HG03066 (cell line): ENCODE measurements at regions not wholly inside any gene's neighbourhood (a gene's known extent, or its start where the extent isn't known, plus 50 kb on each side); places are given as distances from the start of the nearest gene placed in this dataset.
"Not testable (repeated sequence)": the region's sequence is repeated elsewhere in the genome, so short reads cannot be mapped to it uniquely, and the experiment has no call there.

Source experiments
- ATAC-seq: cut with Tn5 transposase; IDR thresholded peaks from one replicate; pipeline ENCODE4 v1.9.1; 2021; ENCODE audit warnings: low read depth; ENCODE audit not compliant: unreplicated experiment

DNA sequence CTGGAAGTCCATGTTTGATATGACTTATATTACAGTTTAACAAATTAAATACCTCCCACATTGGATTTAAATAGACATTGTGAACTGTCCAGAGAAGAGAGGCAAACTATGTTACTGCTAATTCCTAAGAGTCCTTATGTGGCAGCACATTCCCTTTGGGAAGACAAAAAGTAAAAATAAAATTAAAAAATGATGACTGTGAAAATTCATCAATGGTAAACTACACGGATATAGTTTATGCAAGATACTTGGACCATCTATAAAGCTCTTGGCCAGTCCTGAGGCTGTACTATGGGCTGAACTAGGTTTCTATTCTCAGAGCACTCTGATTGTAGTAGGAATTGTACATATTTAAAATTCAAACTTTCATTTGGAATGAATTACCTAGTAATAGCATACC, 206.4 kb downstream of the LRRK2 start:
- no peak for ATAC-seq

- no peak for ATAC-seq
These were observed 210.5 kb downstream of the LRRK2 start for GRCh38 chr12:40435251-40435650.

DNA sequence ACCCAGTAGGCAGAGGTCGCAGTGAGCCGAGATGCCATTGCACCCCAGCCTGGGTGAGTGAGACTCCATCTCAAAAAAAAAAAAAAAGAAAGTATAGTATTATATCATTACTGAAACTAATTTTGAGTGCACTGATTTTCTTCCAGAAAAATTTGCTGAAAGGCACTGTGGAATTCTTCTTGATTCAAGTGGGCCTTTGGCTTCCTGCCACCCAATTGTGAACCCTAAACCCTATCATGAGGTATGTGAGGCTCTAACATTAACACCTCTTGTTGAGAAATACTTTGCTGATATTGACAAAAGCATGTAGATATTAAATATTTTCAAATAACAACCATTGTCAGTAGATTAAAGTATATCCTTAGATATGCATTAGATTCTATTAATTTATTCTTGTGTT, 211.2 kb downstream of the LRRK2 start:
- no peak for ATAC-seq

DNA sequence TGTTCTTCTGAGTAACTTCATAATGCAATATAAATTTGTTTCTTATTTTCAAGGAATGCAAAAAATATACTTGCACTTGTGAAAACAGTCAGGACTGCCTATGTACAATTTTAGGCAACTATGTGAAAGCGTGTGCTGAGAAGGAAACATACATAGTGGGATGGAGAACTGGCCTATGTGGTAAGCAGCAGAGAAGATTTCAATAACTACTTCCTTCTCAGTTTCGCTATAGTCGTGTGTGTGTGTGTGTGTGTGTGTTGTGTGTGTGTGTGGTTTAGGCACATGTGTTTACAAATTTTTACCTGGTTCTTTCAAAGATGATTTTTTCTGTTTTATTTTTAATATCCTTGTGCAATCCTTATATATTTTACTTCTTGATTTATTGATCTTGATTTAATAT, 211.8 kb downstream of the LRRK2 start:
- ATAC-seq, result no peak

DNA sequence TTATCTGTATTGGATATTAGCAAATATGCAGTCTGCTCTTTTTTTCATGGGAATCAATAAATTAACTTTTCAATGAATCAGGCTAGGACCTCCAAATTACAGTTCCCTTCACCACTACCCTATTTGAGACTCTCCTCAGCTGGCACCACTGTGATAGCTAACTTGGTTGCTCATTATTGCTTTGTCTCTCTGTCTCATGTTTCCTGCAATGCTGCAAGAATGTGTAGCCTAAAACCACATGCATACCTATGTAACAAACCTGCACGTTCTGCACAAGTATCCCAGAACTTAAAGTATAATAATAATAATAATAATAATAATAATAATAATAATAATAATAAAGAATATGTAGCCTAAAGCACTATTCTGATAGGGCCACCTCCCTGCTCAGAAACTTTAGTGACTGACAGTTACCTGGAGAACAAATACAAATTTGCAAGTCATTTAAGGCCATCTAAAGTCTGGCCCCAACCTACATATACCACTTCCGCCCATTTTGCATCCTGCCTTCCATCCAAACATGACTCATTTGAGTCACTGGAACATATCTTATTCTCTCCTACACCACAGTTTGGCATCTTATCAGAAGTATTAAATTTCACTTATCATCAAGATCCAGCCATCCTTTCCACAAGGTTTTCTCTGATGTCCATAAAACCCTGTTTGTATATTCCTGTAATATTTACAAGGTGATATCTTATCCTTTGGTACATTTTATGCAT, 215.1 kb downstream of the LRRK2 start:
- ATAC-seq, result no peak

DNA sequence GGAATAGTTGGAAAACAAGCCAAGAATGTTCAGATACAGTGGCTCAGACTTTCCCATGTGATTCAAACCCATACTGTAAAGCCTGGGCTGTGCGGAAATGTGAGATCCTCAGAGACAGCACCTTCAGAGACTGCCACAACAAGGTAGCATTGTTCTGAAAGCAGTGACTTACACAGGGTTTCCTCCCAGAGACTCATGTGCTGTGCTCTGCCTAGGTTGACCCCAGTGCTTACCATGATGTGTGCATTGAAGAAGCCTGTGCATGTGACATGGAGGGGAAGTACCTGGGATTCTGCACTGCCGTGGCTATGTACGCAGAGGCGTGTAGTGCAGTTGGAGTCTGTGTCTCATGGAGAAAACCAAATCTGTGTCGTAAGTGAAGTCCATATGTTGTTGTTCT, 219.4 kb downstream of the LRRK2 start:
- no peak for ATAC-seq

GRCh38 chr12:40446385-40446784, 221.6 kb downstream of the LRRK2 start:
- no peak for ATAC-seq

DNA sequence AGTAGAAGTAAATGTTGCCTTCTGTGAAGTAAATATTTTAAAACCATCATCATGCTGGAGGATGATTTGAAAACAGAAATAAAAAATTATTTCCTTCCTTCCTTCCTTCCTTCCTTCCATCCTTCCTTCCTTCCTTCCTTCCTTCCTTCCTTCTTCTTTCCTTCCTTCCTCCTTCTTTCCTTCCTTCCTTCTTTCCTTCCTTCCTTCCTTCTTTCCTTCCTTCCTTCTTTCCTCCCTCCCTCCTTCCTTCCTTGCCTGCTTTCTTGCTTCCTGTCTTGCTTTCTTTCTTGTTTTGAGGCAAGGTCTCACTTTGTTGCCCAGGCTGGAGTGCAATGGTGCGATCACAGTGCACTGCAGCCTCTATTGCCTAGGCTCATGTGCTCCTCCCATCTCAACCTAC, 223.7 kb downstream of the LRRK2 start:
- ATAC-seq, result not testable (repeated sequence)

DNA sequence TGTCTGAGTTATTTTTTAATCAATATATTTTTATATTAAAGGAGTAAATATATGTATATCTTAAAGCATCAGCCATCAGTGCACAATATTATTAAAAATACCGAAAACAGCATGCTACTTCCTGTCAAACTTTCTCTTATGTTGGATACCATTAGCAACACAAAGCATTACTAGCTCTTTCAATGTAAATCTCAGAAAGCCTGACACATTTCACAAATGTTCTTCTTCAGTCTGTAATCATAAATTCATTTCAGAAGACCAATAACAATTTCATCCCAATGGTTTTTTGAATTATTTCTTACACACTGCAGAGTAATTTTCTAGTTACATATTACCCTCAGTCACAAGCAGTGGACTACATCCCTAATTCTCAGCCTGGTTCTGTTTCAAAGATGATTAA, 226.9 kb downstream of the LRRK2 start:
- ATAC-seq, result no peak

GRCh38 chr12:40464121-40464520, 228.1 kb upstream of the CNTN1 start:
- no peak for ATAC-seq

GRCh38 chr12:40469736-40470135, 222.5 kb upstream of the CNTN1 start:
- ATAC-seq, result no peak

DNA sequence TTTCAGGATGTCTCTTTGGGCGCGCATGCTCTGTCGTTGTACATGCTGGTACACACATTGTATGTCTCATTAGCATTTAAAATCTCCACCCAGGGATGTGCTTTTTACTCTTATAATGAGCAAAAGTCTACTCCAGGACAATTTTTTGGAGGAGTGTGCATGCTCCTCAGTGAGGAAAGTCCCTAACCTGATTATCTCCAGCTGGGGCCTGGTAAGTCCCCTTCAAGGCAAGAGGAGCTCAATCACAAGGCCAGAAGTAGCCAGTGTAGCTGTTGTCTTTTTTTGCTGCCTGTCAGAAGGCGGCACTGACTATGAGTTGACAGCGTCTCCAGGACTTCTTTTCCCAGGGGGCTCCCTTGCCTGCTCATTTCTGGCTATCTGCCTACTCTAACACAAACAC, 218.3 kb upstream of the CNTN1 start:
- no peak for ATAC-seq

DNA sequence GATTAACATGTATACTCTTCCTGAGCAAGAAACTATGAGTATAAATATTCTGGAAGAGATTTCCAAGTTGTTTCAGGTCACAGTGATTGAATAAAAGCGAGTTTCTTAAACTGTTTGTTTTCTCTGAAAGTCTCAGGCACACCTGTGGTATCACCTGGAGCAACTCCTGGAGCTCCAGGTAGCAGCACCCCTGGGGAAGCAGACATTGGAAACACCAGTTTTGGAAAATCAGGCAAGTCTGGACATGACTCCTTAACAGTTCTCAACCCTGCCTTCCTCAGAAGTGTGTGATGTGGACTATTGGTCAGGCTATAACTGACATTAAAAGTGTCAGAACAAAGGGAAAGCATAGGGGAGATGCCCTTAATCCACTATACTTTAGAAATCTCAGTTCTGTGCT, 217.6 kb upstream of the CNTN1 start:
- no peak for ATAC-seq

- no peak for ATAC-seq
These were observed 192.4 kb upstream of the CNTN1 start for GRCh38 chr12:40499856-40500255.

DNA sequence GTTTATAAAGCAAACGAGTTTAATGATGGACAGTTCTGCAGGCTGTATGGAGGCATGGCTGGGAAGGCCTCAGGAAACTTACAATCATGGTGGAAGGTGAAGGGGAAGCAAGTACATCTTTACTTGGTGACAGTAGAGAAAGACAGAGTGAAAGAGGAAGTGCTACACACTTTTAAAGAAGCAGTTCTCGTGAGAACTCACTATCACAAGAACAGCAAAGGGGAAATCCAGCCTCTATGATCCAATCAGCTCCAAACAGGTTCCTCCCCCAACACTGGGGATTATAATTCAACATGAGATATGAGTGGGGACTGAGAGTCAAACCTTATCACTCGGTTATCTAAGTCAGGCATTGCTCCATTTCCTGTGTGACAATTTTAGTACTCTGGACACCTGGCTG, 189.9 kb upstream of the CNTN1 start:
- ATAC-seq, result no peak

DNA sequence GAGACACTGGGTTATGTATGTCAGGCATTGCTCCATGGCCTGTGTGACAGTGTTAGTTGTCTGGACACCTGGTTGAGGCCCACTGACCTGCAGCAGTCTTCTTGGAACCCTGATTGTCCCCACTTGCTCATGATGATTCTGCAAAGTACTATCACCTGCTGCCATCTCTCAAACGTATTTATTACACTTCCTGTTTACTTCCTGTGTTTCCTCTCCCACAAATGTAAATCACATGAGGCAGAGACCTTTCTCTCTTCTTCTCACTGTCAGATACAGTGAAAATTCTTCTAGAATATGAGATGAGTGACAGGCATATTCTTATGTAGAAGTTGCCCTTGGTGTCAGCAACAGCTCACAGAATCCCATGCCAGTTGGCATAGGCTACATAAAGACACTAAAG, 186.9 kb upstream of the CNTN1 start:
- no peak for ATAC-seq

GRCh38 chr12:40508421-40508820, 183.8 kb upstream of the CNTN1 start:
- ATAC-seq, result no peak

- no peak for ATAC-seq
These were observed 180.9 kb upstream of the CNTN1 start for GRCh38 chr12:40511341-40511740.

- ATAC-seq, result peak; percentile 46
These were observed 177.0 kb upstream of the CNTN1 start for GRCh38 chr12:40515041-40515816.

- no peak for ATAC-seq
These were observed 169.4 kb upstream of the CNTN1 start for GRCh38 chr12:40522837-40523236.

DNA sequence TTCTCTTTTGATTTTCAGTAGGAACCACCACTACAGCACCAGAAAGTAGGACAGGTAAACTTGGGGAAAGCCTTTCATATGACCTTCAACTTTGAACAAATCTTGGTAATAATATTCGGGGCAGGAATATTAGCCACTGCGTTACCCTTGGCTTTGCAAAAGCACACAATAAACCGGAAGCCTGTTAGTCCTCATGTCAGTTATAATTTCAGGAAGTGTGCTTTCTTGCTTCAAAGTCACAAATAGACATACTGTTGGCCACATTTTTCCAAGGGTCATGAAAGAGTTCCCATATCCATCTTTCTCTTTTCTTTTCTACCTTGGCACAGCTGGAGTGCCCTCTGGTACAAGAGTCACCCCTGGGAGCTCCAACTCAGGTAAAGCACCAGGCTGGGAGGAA, 167.2 kb upstream of the CNTN1 start:
- ATAC-seq, result no peak

DNA sequence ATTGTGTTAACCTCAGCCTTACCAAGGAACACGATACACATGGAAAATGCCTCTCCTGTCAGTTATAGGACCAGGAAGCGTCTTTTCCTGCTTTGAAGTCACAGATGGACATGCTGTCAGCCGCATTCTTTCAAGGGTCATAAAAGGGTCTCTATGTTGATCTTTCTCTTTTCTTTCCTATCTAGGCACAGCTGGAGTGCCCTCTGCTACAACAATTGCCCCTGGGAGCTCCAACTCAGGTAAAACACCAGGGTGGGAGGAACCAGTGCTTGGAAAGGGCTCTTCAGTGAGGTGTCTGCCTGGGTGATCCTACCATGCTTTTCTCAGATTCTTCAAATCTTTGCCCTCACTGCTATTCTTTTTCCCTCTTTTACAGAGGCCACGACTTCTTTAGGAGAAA, 157.4 kb upstream of the CNTN1 start:
- ATAC-seq, result no peak
